MCF 10A (cell line): ENCODE measurements at regions not wholly inside any gene's neighbourhood (a gene's known extent, or its start where the extent isn't known, plus 50 kb on each side); places are given as distances from the start of the nearest gene placed in this dataset.

Experiments used
- BruUV-seq: library from RNA; stranded (reverse); fragments of 400-500 nt; replicated peaks from 2 replicates; lab custom pipeline; 2021; lab: Mats Ljungman, UMichigan
- CTCF ChIA-PET: fragments of 300-600 bp; sonication (Branson Sonifier 250); formaldehyde crosslinking; extraction: SDS; loops from one replicate; lab custom pipeline; 2021; ENCODE audit warnings: antibody characterized with exemption, inconsistent platforms; lab: Yijun Ruan, JAX
- POLR2A ChIA-PET: fragments of 300-600, 350-650 bp; sonication (Branson Sonifier 250); formaldehyde crosslinking; extraction: SDS; loops from one replicate; lab custom pipeline; 2020; ENCODE audit warnings: antibody characterized with exemption, inconsistent platforms; lab: Yijun Ruan, JAX
- DNase-seq: peaks from one replicate; pipeline ENCODE4 v3.0.0-alpha.2; 2018; ENCODE audit not compliant: unreplicated experiment
- H3K27ac Mint-ChIP-seq: one replicate; pipeline ENCODE4 v1.8.0; 2022; ENCODE audit warnings: mild to moderate bottlenecking, low read depth, mixed read lengths; ENCODE audit not compliant: unreplicated experiment
- H3K27me3 Mint-ChIP-seq: one replicate; pipeline ENCODE4 v1.8.0; 2022; ENCODE audit warnings: mixed read lengths; ENCODE audit not compliant: insufficient read depth, unreplicated experiment
- H3K36me3 Mint-ChIP-seq: one replicate; pipeline ENCODE4 v1.8.0; 2022; ENCODE audit warnings: mild to moderate bottlenecking, moderate library complexity, mixed read lengths; ENCODE audit not compliant: insufficient read depth, unreplicated experiment
- H3K4me1 Mint-ChIP-seq: one replicate; pipeline ENCODE4 v1.8.0; 2022; ENCODE audit warnings: mixed read lengths; ENCODE audit not compliant: insufficient read depth, unreplicated experiment
- H3K4me3 Mint-ChIP-seq: one replicate; pipeline ENCODE4 v1.8.0; 2022; ENCODE audit warnings: mild to moderate bottlenecking, moderate library complexity, mixed read lengths; ENCODE audit not compliant: unreplicated experiment
- H3K9me3 Mint-ChIP-seq: one replicate; pipeline ENCODE4 v1.8.0; 2022; ENCODE audit warnings: mixed read lengths; ENCODE audit not compliant: unreplicated experiment
- intact Hi-C: fragments of 100-400 bp; cut with micrococcal nuclease; formaldehyde crosslinking; loops from 2 replicates; pipeline ENCODE4 v1.14.1; 2022
- TF ChIP-seq, protein P1 (sequence below): fragments of 200-600 bp; IDR thresholded peaks from one replicate; pipeline ENCODE4 v1.8.0; 2022; ENCODE audit warnings: antibody characterized with exemption, mild to moderate bottlenecking; ENCODE audit not compliant: unreplicated experiment

- no peaks in the 10 kb centered on the region for H3K4me1 Mint-ChIP-seq
- BruUV-seq: no TSS peak
- no peak overlapping the region for H3K4me3 Mint-ChIP-seq
- TF ChIP-seq, protein P1, sequence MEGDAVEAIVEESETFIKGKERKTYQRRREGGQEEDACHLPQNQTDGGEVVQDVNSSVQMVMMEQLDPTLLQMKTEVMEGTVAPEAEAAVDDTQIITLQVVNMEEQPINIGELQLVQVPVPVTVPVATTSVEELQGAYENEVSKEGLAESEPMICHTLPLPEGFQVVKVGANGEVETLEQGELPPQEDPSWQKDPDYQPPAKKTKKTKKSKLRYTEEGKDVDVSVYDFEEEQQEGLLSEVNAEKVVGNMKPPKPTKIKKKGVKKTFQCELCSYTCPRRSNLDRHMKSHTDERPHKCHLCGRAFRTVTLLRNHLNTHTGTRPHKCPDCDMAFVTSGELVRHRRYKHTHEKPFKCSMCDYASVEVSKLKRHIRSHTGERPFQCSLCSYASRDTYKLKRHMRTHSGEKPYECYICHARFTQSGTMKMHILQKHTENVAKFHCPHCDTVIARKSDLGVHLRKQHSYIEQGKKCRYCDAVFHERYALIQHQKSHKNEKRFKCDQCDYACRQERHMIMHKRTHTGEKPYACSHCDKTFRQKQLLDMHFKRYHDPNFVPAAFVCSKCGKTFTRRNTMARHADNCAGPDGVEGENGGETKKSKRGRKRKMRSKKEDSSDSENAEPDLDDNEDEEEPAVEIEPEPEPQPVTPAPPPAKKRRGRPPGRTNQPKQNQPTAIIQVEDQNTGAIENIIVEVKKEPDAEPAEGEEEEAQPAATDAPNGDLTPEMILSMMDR: no peak
- intact Hi-C loops: no loop called here
- H3K36me3 Mint-ChIP-seq: no peaks in the 10 kb centered on the region
- no peaks in the 10 kb centered on the region for H3K27me3 Mint-ChIP-seq
- CTCF ChIA-PET: interaction anchor here (0.6 kb wide), 1 partner anchor 776 kb away, joined by 3 read pairs; no protein-coding TSS in a partner anchor
- no peak overlapping the region for H3K27ac Mint-ChIP-seq
- no peaks in the 10 kb centered on the region for H3K9me3 Mint-ChIP-seq
- POLR2A ChIA-PET: no interaction called here
- DNase-seq: no peak
Observed at GRCh38 chr9:106669835-106670234, 193.1 kb upstream of the ZNF462 start.

DNA sequence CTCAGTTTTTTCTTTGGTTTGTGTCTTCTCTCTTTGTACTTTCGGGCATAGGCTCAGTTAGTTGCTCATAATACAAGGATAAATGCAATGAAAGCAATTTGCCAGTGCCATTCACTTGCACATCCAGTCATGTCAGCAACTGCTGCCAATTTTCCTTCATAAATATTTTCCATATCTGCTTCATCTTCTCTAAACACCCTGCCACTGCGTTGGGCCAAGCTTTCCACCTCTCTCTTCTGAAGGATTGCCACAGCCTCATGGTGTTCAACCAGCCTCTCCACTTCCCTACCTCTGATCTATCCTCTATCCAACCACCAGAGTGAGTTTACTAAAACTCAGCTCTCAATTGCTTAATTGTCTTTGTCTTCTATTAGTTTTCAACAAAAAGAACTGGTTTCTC, 192.5 kb upstream of the ZNF462 start:
- Mint-ChIP-seq H3K27me3 (no peaks in the 10 kb centered on the region), H3K36me3 (no peaks in the 10 kb centered on the region), H3K9me3 (no peaks in the 10 kb centered on the region), H3K27ac (no peak overlapping the region), H3K4me1 (no peaks in the 10 kb centered on the region), H3K4me3 (no peak overlapping the region)
- POLR2A ChIA-PET: no interaction called here
- intact Hi-C loops: no loop called here
- CTCF ChIA-PET: no interaction called here
- TF ChIP-seq, protein P1: no peak
- no TSS peak for BruUV-seq
- DNase-seq: no peak

GRCh38 chr9:106675780-106676179, 187.2 kb upstream of the ZNF462 start:
- intact Hi-C loops: no loop called here
- ChIA-PET POLR2A (interaction anchor here (0.5 kb wide), 1 partner anchor 245 kb away, joined by 3 read pairs; no protein-coding TSS in a partner anchor), CTCF (interaction anchor here (0.6 kb wide), 1 partner anchor 16 kb away, joined by 5 read pairs; no protein-coding TSS in a partner anchor)
- no peaks in the 10 kb centered on the region for H3K9me3 Mint-ChIP-seq
- TF ChIP-seq, protein P1: no peak
- H3K4me3 Mint-ChIP-seq: no peak overlapping the region
- H3K4me1 Mint-ChIP-seq: peaks cover 5% of the 10 kb centered on the region
- H3K36me3 Mint-ChIP-seq: no peaks in the 10 kb centered on the region
- no peak overlapping the region for H3K27ac Mint-ChIP-seq
- H3K27me3 Mint-ChIP-seq: no peaks in the 10 kb centered on the region
- no TSS peak for BruUV-seq
- peak; percentile 27 for DNase-seq

DNA sequence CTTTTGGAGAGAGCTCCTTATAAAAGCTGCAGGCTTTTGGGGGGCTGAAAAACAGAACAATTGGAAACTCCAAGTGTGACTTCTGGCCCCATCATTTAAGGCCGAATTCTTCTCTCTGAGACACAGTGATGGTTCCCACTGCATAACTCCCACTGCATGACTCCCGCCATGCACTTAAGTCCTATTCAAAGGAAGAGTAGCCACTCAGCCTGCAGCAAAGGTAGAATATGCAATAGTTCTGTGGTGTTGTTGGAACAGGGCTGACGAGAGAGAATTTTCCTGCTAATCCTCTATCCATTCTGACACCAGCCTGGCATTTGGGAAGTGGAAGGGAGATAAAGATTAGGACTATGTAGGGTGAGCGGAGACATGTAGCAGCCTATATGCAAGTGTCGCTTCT, 185.6 kb upstream of the ZNF462 start:
- CTCF ChIA-PET: interaction anchor here (0.6 to 0.7 kb wide), 2 partner anchors 117 to 128 kb away, joined by 3 to 7 read pairs; no protein-coding TSS in a partner anchor

More for the DNA sequence above, 185.6 kb upstream of the ZNF462 start:
- TF ChIP-seq, protein P1: no peak
- H3K4me3 Mint-ChIP-seq: no peak overlapping the region
- H3K9me3 Mint-ChIP-seq: no peaks in the 10 kb centered on the region
- H3K4me1 Mint-ChIP-seq: peaks cover 5% of the 10 kb centered on the region
- H3K27me3 Mint-ChIP-seq: no peaks in the 10 kb centered on the region
- DNase-seq: no peak
- no peaks in the 10 kb centered on the region for H3K36me3 Mint-ChIP-seq
- POLR2A ChIA-PET: no interaction called here
- no peak overlapping the region for H3K27ac Mint-ChIP-seq
- intact Hi-C loops: no loop called here
- BruUV-seq: no TSS peak
